ENCODE measurements at regions not wholly inside any gene's neighbourhood (a gene's known extent, or its start where the extent isn't known, plus 50 kb on each side); places are given as distances from the start of the nearest gene placed in this dataset.

DNA sequence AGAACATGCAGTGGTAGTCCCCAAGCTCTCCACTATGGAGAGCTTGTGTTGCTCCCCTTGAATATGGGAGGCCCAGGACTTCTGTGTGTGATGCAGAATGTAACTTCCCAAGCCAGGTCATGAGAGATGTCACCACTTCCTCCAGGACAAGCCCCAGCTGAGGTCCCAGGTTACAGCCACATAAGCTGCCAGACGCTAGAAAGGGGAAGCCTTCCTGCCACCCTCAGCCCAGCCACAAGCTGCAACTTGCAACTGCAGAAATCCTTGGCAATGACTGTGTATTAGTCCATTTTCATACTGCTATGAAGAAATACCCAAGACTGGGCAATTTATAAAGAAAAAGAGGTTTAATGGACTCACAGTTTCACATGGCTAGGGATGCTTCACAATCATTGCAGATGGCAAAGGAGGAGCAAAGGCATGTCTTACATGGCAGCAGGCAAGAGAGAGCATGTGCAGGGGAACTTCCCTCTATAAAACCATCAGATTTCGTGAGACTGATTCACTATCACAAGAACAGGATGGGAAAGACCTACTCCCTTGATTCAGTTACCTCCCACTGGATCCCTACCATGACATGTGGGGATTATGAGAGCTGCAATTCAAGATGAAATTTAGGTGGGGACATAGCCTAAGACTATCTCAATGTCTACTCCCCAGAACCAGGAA lies 91.5 kb upstream of the DHX15 start:
- Histone ChIP-seq H3K79me2 (ENCODE audit: insufficient read depth, low read length) (no peaks in the 10 kb centered on the region), H4K20me1 (ENCODE audit: insufficient read depth, low read length, poor library complexity, severe bottlenecking) (no peaks in the 10 kb centered on the region), H3K36me3 (ENCODE audit: insufficient read depth, low read length) (no peaks in the 10 kb centered on the region)

GRCh38 chr4:24677909-24678308 lies 93.6 kb upstream of the DHX15 start:
- Histone ChIP-seq H3K4me1 (ENCODE audit: insufficient read depth, low read length, poor library complexity, severe bottlenecking) (no peaks in the 10 kb centered on the region), H2AFZ (ENCODE audit: low read length) (no peak overlapping the region), H3K27me3 (ENCODE audit: insufficient read depth, low read length, poor library complexity, severe bottlenecking) (no peaks in the 10 kb centered on the region), H3K9ac (ENCODE audit: low read depth, low read length, poor library complexity, severe bottlenecking) (no peak overlapping the region), H3F3A (ENCODE audit: low read depth) (no peaks in the 10 kb centered on the region), H3K36me3 (ENCODE audit: insufficient read depth, low read length) (no peaks in the 10 kb centered on the region), H3K4me2 (ENCODE audit: low read depth, low read length, poor library complexity, severe bottlenecking) (no peak overlapping the region), H3K9me2 (replicated peaks; ENCODE audit: low read depth, low read length) (no peaks in the 10 kb centered on the region), H3K79me2 (ENCODE audit: insufficient read depth, low read length) (no peaks in the 10 kb centered on the region), H3K9me3 (ENCODE audit: insufficient read depth, low read depth, low read length) (peaks cover 7% of the 10 kb centered on the region), H4K20me1 (ENCODE audit: insufficient read depth, low read length, poor library complexity, severe bottlenecking) (no peaks in the 10 kb centered on the region), H3K4me3 (ENCODE audit: low read length, poor library complexity, severe bottlenecking) (no peak overlapping the region)
- no peak for TF ChIP-seq CTCF (conservative IDR thresholded peaks at IDR 0.05; ENCODE audit: low read length)

More for the DNA sequence above, 91.5 kb upstream of the DHX15 start:
- H2AFZ ChIP-seq (ENCODE audit: low read length), result no peak overlapping the region
- H3K9me3 ChIP-seq (ENCODE audit: insufficient read depth, low read depth, low read length), result peaks cover 10% of the 10 kb centered on the region
- H3K27me3 ChIP-seq (ENCODE audit: insufficient read depth, low read length, poor library complexity, severe bottlenecking), result no peaks in the 10 kb centered on the region
- H3K4me3 ChIP-seq (ENCODE audit: low read length, poor library complexity, severe bottlenecking), result no peak overlapping the region
- H3K9ac ChIP-seq (ENCODE audit: low read depth, low read length, poor library complexity, severe bottlenecking), result no peak overlapping the region
- H3K4me1 ChIP-seq (ENCODE audit: insufficient read depth, low read length, poor library complexity, severe bottlenecking), result no peaks in the 10 kb centered on the region
- no peak overlapping the region for H3K4me2 ChIP-seq (ENCODE audit: low read depth, low read length, poor library complexity, severe bottlenecking)
- no peaks in the 10 kb centered on the region for H3F3A ChIP-seq (ENCODE audit: low read depth)
- TF ChIP-seq CTCF (conservative IDR thresholded peaks at IDR 0.05; ENCODE audit: low read length), result no peak
- TF ChIP-seq EZH2phosphoT487 (IDR thresholded peaks at IDR 0.05; ENCODE audit: borderline replicate concordance), result no peak
- H3K9me2 ChIP-seq (replicated peaks; ENCODE audit: low read depth, low read length), result no peaks in the 10 kb centered on the region

DNA sequence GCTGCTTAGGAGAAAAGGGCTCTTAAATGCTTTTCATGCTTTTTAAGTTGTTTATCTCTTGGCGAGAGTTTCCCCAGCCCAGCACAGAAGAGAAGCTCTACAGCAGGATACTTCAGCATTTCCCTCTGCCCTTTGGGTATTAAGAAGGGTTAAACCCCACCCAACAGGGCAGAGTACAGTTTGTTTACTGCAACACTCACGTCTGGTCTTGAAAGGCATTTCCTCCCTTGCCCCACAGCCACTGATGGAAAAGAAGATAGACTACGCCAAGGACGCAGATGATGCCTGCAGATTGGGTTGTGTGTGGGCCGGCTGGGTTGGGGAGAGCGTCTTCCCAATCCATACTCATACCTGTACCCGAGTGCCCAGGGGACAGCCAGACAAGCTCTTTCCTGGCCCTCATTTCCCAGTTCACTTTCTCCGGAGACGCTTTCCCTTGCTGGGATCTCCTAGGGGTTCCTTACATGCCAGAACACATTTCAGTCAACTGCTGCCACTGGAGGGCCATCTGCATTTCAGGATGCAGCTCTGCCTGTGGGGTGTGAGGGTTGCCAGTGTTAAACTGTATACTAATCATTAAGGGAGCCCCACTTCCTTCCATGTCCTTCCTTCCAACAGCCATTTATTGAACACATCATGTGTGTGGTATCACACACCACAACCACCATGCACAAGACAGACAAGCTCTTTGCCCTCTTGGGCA lies 96.5 kb upstream of the DHX15 start:
- no peak overlapping the region for H3K9ac ChIP-seq (ENCODE audit: low read depth, low read length, poor library complexity, severe bottlenecking)
- H3K4me1 ChIP-seq (ENCODE audit: insufficient read depth, low read length, poor library complexity, severe bottlenecking), result no peaks in the 10 kb centered on the region
- H4K20me1 ChIP-seq (ENCODE audit: insufficient read depth, low read length, poor library complexity, severe bottlenecking), result no peaks in the 10 kb centered on the region
- no peaks in the 10 kb centered on the region for H3F3A ChIP-seq (ENCODE audit: low read depth)
- H3K4me3 ChIP-seq (ENCODE audit: low read length, poor library complexity, severe bottlenecking), result no peak overlapping the region
- H3K79me2 ChIP-seq (ENCODE audit: insufficient read depth, low read length), result no peaks in the 10 kb centered on the region
- H3K36me3 ChIP-seq (ENCODE audit: insufficient read depth, low read length), result no peaks in the 10 kb centered on the region
- peaks cover 3% of the 10 kb centered on the region; the same call in 1 of the 2 replicates for H3K9me3 ChIP-seq (ENCODE audit: insufficient read depth, low read depth, low read length)
- H3K9me2 ChIP-seq (replicated peaks; ENCODE audit: low read depth, low read length), result no peaks in the 10 kb centered on the region
- H2AFZ ChIP-seq (ENCODE audit: low read length), result no peak overlapping the region
- H3K27me3 ChIP-seq (ENCODE audit: insufficient read depth, low read length, poor library complexity, severe bottlenecking), result no peaks in the 10 kb centered on the region
- TF ChIP-seq EZH2phosphoT487 (IDR thresholded peaks at IDR 0.05; ENCODE audit: borderline replicate concordance) (no peak), CTCF (conservative IDR thresholded peaks at IDR 0.05; ENCODE audit: low read length) (no peak)
- no peak overlapping the region for H3K4me2 ChIP-seq (ENCODE audit: low read depth, low read length, poor library complexity, severe bottlenecking)

Measured in Loucy (cell line).